ENCODE measurements at regions not wholly inside any gene's neighbourhood (a gene's known extent, or its start where the extent isn't known, plus 50 kb on each side); places are given as distances from the start of the nearest gene placed in this dataset.

DNA sequence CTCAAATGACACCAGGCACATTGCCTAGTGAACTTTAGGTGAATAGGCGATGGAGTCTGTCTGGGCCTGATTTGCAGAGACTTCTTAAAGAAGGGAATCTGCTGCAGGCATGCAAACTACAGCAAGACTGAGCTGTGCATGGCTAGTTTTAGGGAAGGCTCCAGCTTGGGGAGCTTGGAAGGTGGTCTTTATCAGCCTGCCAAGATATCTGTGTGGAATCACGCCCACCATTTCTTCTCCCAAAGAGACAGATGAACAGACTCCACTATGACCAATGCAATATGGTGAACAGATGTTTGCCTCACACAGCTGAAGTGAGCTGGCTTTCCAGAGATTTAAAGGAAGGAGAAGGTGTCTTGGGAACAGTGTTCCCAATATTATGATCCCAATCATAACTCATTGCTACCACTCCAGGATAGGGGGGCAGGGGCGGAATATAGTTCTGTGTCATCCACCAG lies 129.0 kb upstream of the HMHB1 start:
- no peaks in the 10 kb centered on the region for H3K9me3 Mint-ChIP-seq (ENCODE audit: low read depth)

DNA sequence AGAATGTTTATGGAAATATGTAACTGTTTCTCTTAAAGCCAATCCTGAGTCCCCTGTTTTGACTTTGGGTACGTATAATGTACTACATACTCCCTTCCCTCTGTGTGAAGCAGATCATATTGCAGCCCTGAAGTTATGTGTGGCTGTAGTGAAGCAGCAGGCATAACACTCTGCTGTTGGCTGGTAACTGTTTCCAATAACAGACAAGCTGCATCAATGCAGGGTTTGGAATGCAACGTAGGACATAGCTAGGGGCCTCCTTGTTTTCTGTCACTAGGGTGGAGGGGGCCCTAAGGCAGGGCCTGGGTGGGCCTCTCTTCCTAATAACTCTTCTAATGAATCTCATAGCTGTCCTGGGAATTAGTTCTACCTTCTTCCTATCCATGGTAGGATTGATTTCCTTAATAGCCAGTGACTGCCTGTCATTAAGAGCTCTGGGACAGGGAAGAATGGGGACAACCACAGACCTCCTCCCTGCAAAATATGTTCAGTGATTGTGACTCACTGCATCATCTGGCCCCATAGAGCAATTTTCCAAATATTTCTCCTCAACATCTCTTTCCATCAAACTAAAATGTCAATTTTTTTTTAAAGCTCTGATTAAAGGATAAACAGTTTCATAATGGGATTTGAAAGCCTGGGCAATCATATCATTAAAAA lies 129.6 kb upstream of the HMHB1 start:
- H3K36me3 Mint-ChIP-seq (ENCODE audit: insufficient read depth): no peaks in the 10 kb centered on the region
- no peaks in the 10 kb centered on the region for H3K9me3 Mint-ChIP-seq (ENCODE audit: low read depth)
- DNase-seq (ENCODE audit: low spot score, unreplicated experiment): no peak
- H3K27ac Mint-ChIP-seq: no peak overlapping the region
- TF ChIP-seq, protein P1, sequence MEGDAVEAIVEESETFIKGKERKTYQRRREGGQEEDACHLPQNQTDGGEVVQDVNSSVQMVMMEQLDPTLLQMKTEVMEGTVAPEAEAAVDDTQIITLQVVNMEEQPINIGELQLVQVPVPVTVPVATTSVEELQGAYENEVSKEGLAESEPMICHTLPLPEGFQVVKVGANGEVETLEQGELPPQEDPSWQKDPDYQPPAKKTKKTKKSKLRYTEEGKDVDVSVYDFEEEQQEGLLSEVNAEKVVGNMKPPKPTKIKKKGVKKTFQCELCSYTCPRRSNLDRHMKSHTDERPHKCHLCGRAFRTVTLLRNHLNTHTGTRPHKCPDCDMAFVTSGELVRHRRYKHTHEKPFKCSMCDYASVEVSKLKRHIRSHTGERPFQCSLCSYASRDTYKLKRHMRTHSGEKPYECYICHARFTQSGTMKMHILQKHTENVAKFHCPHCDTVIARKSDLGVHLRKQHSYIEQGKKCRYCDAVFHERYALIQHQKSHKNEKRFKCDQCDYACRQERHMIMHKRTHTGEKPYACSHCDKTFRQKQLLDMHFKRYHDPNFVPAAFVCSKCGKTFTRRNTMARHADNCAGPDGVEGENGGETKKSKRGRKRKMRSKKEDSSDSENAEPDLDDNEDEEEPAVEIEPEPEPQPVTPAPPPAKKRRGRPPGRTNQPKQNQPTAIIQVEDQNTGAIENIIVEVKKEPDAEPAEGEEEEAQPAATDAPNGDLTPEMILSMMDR (IDR thresholded peaks at IDR 0.05; ENCODE audit: unreplicated experiment): no peak
- H3K4me3 Mint-ChIP-seq (ENCODE audit: low read depth): no peak overlapping the region
- peaks cover 4% of the 10 kb centered on the region for H3K4me1 Mint-ChIP-seq (ENCODE audit: low read depth)
- peaks cover 4% of the 10 kb centered on the region for H3K27me3 Mint-ChIP-seq

More for the DNA sequence above, 129.0 kb upstream of the HMHB1 start:
- Mint-ChIP-seq H3K27ac (no peak overlapping the region), H3K36me3 (ENCODE audit: insufficient read depth) (no peaks in the 10 kb centered on the region), H3K4me3 (ENCODE audit: low read depth) (no peak overlapping the region), H3K27me3 (peaks cover 4% of the 10 kb centered on the region), H3K4me1 (ENCODE audit: low read depth) (peaks cover 4% of the 10 kb centered on the region)
- TF ChIP-seq, protein P1 (IDR thresholded peaks at IDR 0.05; ENCODE audit: unreplicated experiment): no peak
- DNase-seq (ENCODE audit: low spot score, unreplicated experiment): no peak

DNA sequence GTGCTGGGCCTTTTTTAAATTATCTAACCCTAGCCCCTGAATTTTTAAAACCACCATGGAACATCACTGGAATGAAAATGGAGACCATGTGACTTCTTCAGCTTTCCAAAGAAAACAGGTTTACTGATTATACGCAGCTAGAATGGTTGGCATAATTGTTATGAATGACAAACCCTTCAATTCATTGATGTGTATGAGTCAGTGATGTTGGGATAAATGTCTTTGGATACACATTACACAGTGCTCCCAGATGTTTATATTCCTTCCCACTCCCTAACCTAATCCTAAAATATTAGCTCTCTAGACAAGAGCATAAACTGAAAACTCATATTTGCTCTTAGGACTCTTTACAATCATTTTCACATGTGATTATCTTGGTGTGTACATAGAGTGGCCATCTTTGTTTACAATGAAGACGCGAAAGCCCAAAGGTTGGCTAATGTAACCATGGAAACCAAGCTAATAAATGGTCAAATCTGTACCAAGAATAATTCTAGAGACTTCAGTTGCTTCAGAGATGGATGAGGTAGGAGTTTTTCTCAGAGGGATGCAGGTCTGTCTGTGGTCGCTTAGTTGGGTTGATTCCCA lies 131.2 kb upstream of the HMHB1 start:
- H3K27ac Mint-ChIP-seq: no peak overlapping the region
- no peaks in the 10 kb centered on the region for H3K36me3 Mint-ChIP-seq (ENCODE audit: insufficient read depth)
- H3K9me3 Mint-ChIP-seq (ENCODE audit: low read depth): no peaks in the 10 kb centered on the region
- H3K27me3 Mint-ChIP-seq: peaks cover 11% of the 10 kb centered on the region
- H3K4me3 Mint-ChIP-seq (ENCODE audit: low read depth): no peak overlapping the region
- DNase-seq (ENCODE audit: low spot score, unreplicated experiment): no peak
- peaks cover 4% of the 10 kb centered on the region for H3K4me1 Mint-ChIP-seq (ENCODE audit: low read depth)
- TF ChIP-seq, protein P1 (IDR thresholded peaks at IDR 0.05; ENCODE audit: unreplicated experiment): no peak

DNA sequence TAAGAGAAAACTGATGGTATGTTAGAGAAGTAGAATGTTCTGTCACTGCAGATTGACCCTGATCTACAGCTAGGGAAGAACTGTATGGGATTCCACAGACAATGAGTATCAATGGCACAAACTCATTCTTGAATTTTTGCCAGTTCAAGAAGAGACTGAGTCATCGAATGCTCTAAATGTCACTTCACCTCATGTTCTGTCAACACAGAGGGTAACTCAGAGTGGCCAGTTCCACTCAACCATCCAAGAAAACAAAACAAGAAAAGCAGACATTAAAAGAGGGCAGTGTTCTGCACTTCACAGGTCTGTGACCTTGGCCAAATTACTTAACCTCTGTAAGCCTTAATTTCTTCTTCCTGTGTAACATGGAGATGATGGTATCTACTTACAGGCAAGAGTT lies 132.2 kb upstream of the HMHB1 start:
- TF ChIP-seq, protein P1 (IDR thresholded peaks at IDR 0.05; ENCODE audit: unreplicated experiment): no peak
- Mint-ChIP-seq H3K4me1 (ENCODE audit: low read depth) (peaks cover 5% of the 10 kb centered on the region), H3K27me3 (peaks cover 17% of the 10 kb centered on the region), H3K36me3 (ENCODE audit: insufficient read depth) (no peaks in the 10 kb centered on the region), H3K4me3 (ENCODE audit: low read depth) (no peak overlapping the region), H3K9me3 (ENCODE audit: low read depth) (no peaks in the 10 kb centered on the region), H3K27ac (no peak overlapping the region)
- no peak for DNase-seq (ENCODE audit: low spot score, unreplicated experiment)

DNA sequence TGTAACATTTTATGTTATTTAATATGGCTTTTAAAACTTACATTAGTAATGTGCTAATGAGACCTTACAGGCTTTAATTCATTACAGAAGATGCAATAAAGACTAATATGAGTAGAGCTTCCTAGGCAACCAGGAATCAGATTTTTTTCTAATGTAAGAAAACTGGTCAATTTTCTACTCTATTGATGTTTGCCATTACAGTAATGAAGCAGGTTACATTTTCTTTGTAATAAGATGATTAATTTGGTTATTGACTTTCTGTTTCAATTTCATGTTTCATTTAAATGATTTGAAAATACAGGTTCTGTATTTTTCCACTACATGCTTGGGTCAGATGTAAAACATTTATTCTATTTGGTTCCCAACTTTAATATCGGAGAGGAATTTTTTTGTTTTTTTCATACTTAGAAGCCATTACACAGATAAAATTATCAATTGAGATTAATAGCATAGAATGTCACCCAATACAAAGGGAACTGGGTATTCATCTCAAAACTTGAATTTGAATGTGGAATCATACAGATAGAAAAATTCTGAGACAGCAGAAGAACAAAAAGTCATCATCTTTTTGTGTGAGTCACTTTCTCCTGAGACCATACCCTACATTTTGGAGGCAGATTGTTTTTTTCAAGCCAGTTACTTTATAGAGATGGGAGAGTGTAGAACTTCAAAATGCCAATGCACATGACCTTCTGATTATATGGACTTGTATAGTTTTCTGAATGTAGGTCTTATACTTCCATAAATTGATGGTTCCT lies 133.6 kb upstream of the HMHB1 start:
- no peak for DNase-seq (ENCODE audit: low spot score, unreplicated experiment)
- TF ChIP-seq, protein P1 (IDR thresholded peaks at IDR 0.05; ENCODE audit: unreplicated experiment): no peak
- Mint-ChIP-seq H3K4me1 (ENCODE audit: low read depth) (peaks cover 17% of the 10 kb centered on the region), H3K9me3 (ENCODE audit: low read depth) (no peaks in the 10 kb centered on the region), H3K27me3 (peaks cover 27% of the 10 kb centered on the region), H3K36me3 (ENCODE audit: insufficient read depth) (no peaks in the 10 kb centered on the region), H3K27ac (no peak overlapping the region), H3K4me3 (ENCODE audit: low read depth) (no peak overlapping the region)

Data from progenitor cell of endocrine pancreas (in vitro differentiated cells).